B cell (primary cell): ENCODE measurements at regions not wholly inside any gene's neighbourhood (a gene's known extent, or its start where the extent isn't known, plus 50 kb on each side); places are given as distances from the start of the nearest gene placed in this dataset.

Source experiments
- ATAC-seq: fragments of 200-7000 bp; cut with Tn5 transposase; one replicate; pipeline ENCODE4 v1.10.0; 2021; ENCODE audit warnings: low read depth, mild to moderate bottlenecking, moderate number of reproducible peaks, moderate library complexity
- CTCF ChIA-PET: fragments of 350-600 bp; sonication (Branson Sonifier 250); formaldehyde crosslinking; loops from one replicate; lab custom pipeline; 2021; ENCODE audit warnings: antibody characterized with exemption, inconsistent platforms; lab: Charles Lee
- POLR2A ChIA-PET: fragments of 350-600 bp; sonication (Branson Sonifier 250); formaldehyde crosslinking; loops from one replicate; lab custom pipeline; 2021; ENCODE audit warnings: antibody characterized with exemption; lab: Charles Lee
- DNase-seq: peaks from one replicate; pipeline ENCODE4 v3.0.0; 2013
- H2AFZ ChIP-seq: 2 replicates; pipeline ENCODE4 v1.6.1; 2012; ENCODE audit warnings: mild to moderate bottlenecking, low read depth, low read length; ENCODE audit not compliant: insufficient read depth, poor library complexity, severe bottlenecking
- H3K27ac ChIP-seq, 2 donors: 1 replicate in 1 of 2; 2 replicates in 1 of 2; pipeline ENCODE4 v1.5.1; 2012 to 2013; ENCODE audit warnings: low read length in 2 of 2, mild to moderate bottlenecking in 2 of 2, moderate library complexity in 1 of 2
- H3K27me3 ChIP-seq, 4 experiments: fragments of 200-600 bp in 1 of 4; sonication (generic) in 1 of 4; replicated peaks in 1 of 4; 1 replicate in 2 of 4; 2 replicates in 2 of 4; pipeline versions ENCODE4 v1.6.1 to v1.7.0; 2013 to 2016; ENCODE audit warnings: low read length in 3 of 4, mild to moderate bottlenecking in 2 of 4, mixed read lengths in 1 of 4, moderate library complexity in 1 of 4; ENCODE audit not compliant: insufficient read depth in 4 of 4, control insufficient read depth in 3 of 4; ENCODE audit errors: control extremely low read depth in 1 of 4
- H3K36me3 ChIP-seq, 2 experiments: replicated peaks in 1 of 2; 1 replicate in 1 of 2; 2 replicates in 1 of 2; pipeline versions ENCODE4 v1.6.1 to v1.7.1; 2013; ENCODE audit warnings: low read length in 1 of 2; ENCODE audit not compliant: insufficient read depth in 2 of 2, control insufficient read depth in 1 of 2; ENCODE audit errors: control extremely low read depth in 1 of 2, extremely low read depth in 1 of 2
- H3K4me1 ChIP-seq, 2 donors: fragments of 200-600 bp in 1 of 2; sonication (generic) in 1 of 2; 1 replicate in 1 of 2; 2 replicates in 1 of 2; pipeline versions ENCODE4 v1.5.1 to v1.6.1; 2013 to 2017; ENCODE audit warnings: low read length in 2 of 2; ENCODE audit not compliant: control insufficient read depth in 2 of 2, insufficient read depth in 2 of 2
- H3K4me2 ChIP-seq: replicated peaks from 2 replicates; pipeline ENCODE3; 2012; ENCODE audit warnings: mild to moderate bottlenecking, low read depth, low read length; ENCODE audit not compliant: poor library complexity, severe bottlenecking
- H3K4me3 ChIP-seq, 5 experiments: fragments of 200-600 bp in 1 of 5; sonication (generic) in 1 of 5; 1 replicate in 3 of 5; 2 replicates in 2 of 5; pipeline versions ENCODE4 v1.5.1 to v1.7.0; 2011 to 2016; ENCODE audit warnings: low read length in 4 of 5, mild to moderate bottlenecking in 4 of 5, low read depth in 2 of 5, control low read depth in 1 of 5, moderate library complexity in 1 of 5; ENCODE audit not compliant: insufficient read depth in 1 of 5; ENCODE audit errors: control extremely low read depth in 1 of 5, extremely low read depth in 1 of 5
- H3K79me2 ChIP-seq: fragments of 200-600 bp; sonication (generic); one replicate; pipeline ENCODE4 v1.6.0; 2016; ENCODE audit warnings: low read length; ENCODE audit not compliant: control insufficient read depth, insufficient read depth
- H3K9ac ChIP-seq: fragments of 200-600 bp; sonication (generic); 2 replicates; pipeline ENCODE4 v1.6.1; 2017; ENCODE audit warnings: mild to moderate bottlenecking, low read length, moderate library complexity
- H3K9me3 ChIP-seq, 3 donors: one replicate each; pipeline versions ENCODE4 v1.6.1 to v1.7.1; 2013; ENCODE audit warnings: low read length in 2 of 3; ENCODE audit not compliant: control insufficient read depth in 2 of 3, insufficient read depth in 1 of 3; ENCODE audit errors: control extremely low read depth in 1 of 3
- H4K20me1 ChIP-seq: 2 replicates; pipeline ENCODE4 v1.6.0; 2012; ENCODE audit warnings: mild to moderate bottlenecking, low read length; ENCODE audit not compliant: insufficient read depth, control insufficient read depth, poor library complexity, severe bottlenecking
- H3K27ac Mint-ChIP-seq: one replicate; pipeline ENCODE4 v1.8.0; 2021; ENCODE audit warnings: mixed read lengths
- H3K27me3 Mint-ChIP-seq: one replicate; pipeline ENCODE4 v1.8.0; 2021; ENCODE audit warnings: mixed read lengths
- H3K4me1 Mint-ChIP-seq: one replicate; pipeline ENCODE4 v1.8.0; 2021; ENCODE audit warnings: mixed read lengths
- H3K4me3 Mint-ChIP-seq: one replicate; pipeline ENCODE4 v1.8.0; 2021; ENCODE audit warnings: mixed read lengths
- H3K9me3 Mint-ChIP-seq: one replicate; pipeline ENCODE4 v1.8.0; 2022; ENCODE audit warnings: mixed read lengths; ENCODE audit not compliant: insufficient read depth
- CTCF ChIP-seq: fragments of 200-600 bp; IDR thresholded peaks from one replicate; pipeline ENCODE4 v1.8.0; 2022; ENCODE audit warnings: antibody characterized with exemption, mild to moderate bottlenecking
- EZH2 ChIP-seq: IDR thresholded peaks from 2 replicates; pipeline ENCODE4 v1.6.1; 2012; ENCODE audit warnings: borderline replicate concordance, low read depth, mild to moderate bottlenecking, moderate library complexity, low read length; ENCODE audit not compliant: insufficient read depth, poor library complexity, severe bottlenecking
- WGBS: methylation state at CpG from one replicate; pipeline ENCODE4 v1.1.5; 2013; ENCODE audit warnings: missing lambda C conversion rate; ENCODE audit not compliant: insufficient coverage; 5-methylcytosine and 5-hydroxymethylcytosine counted together
- intact Hi-C: fragments of 100-400 bp; cut with micrococcal nuclease; formaldehyde crosslinking; loops from one replicate; pipeline ENCODE4 v1.10.0; 2022

- ChIA-PET CTCF (no interaction called here), POLR2A (no interaction called here)
- Histone ChIP-seq H3K27ac (no peak overlapping the region), H3K4me1 (no peaks in the 10 kb centered on the region), H2AFZ (no peak overlapping the region), H3K9me3 (no peaks in the 10 kb centered on the region), H3K9ac (no peak overlapping the region), H3K36me3 (no peaks in the 10 kb centered on the region), H3K79me2 (no peaks in the 10 kb centered on the region), H3K4me3 (no peak overlapping the region), H3K27me3 (no peaks in the 10 kb centered on the region), H3K4me2 (no peak overlapping the region), H4K20me1 (no peaks in the 10 kb centered on the region)
- ATAC-seq (no peak), DNase-seq (no peak)
- Mint-ChIP-seq H3K4me1 (no peaks in the 10 kb centered on the region), H3K9me3 (no peaks in the 10 kb centered on the region), H3K4me3 (no peak overlapping the region), H3K27ac (no peak overlapping the region), H3K27me3 (no peaks in the 10 kb centered on the region)
- intact Hi-C loops, result no loop called here
- TF ChIP-seq CTCF (no peak), EZH2 (no peak)
Observed at GRCh38 chr15:95407534-95407933, 923.0 kb upstream of the NR2F2 start.

GRCh38 chr15:95409211-95409610 is 921.3 kb upstream of the NR2F2 start:
- H2AFZ ChIP-seq, result no peak overlapping the region
- H3K36me3 ChIP-seq, result no peaks in the 10 kb centered on the region
- no peak overlapping the region for H3K27ac Mint-ChIP-seq
- H3K4me3 ChIP-seq, result no peak overlapping the region
- CTCF ChIA-PET, result no interaction called here
- no peak overlapping the region for H3K27ac ChIP-seq
- H3K79me2 ChIP-seq, result no peaks in the 10 kb centered on the region
- WGBS, result 0% methylated on average over 1 of the region's 2 CpGs
- H3K4me2 ChIP-seq, result no peak overlapping the region
- no peaks in the 10 kb centered on the region for H3K9me3 ChIP-seq
- no peak overlapping the region for H3K4me3 Mint-ChIP-seq
- POLR2A ChIA-PET, result no interaction called here
- no peaks in the 10 kb centered on the region for H3K27me3 Mint-ChIP-seq
- H3K9ac ChIP-seq, result no peak overlapping the region
- no peaks in the 10 kb centered on the region for H3K27me3 ChIP-seq
- no peak for DNase-seq
- H3K9me3 Mint-ChIP-seq, result no peaks in the 10 kb centered on the region
- H4K20me1 ChIP-seq, result no peaks in the 10 kb centered on the region
- H3K4me1 ChIP-seq, result no peaks in the 10 kb centered on the region
- ATAC-seq, result no peak
- no peaks in the 10 kb centered on the region for H3K4me1 Mint-ChIP-seq
- intact Hi-C loops, result no loop called here
- no peak for TF ChIP-seq CTCF
- TF ChIP-seq EZH2, result no peak
